ENCODE measurements at regions not wholly inside any gene's neighbourhood (a gene's known extent, or its start where the extent isn't known, plus 50 kb on each side); places are given as distances from the start of the nearest gene placed in this dataset.
"Not testable (repeated sequence)": the region's sequence is repeated elsewhere in the genome, so short reads cannot be mapped to it uniquely, and the experiment has no call there.

GRCh38 chr3:94500146-94500545 is 437.3 kb downstream of the NSUN3 start (continued):
- no peak for TF ChIP-seq CTCF (conservative IDR thresholded peaks at IDR 0.05; ENCODE audit: low read depth in 2 of 2)
- TF ChIP-seq STAT1 (IDR thresholded peaks at IDR 0.05; ENCODE audit: unreplicated experiment) = no peak
- no peak for TF ChIP-seq JUNB (IDR thresholded peaks at IDR 0.05; ENCODE audit: unreplicated experiment)
- no peak for TF ChIP-seq REST (IDR thresholded peaks at IDR 0.05; ENCODE audit: unreplicated experiment)
- TF ChIP-seq ETS1 (IDR thresholded peaks at IDR 0.05) = no peak
- no peak for TF ChIP-seq CREB1 (CRISPR knock-in tag; IDR thresholded peaks at IDR 0.05; ENCODE audit: low read depth)
- TF ChIP-seq ZNF331 (CRISPR knock-in tag; IDR thresholded peaks at IDR 0.05; ENCODE audit: low read depth) = no peak

- peaks cover 18% of the 10 kb centered on the region for H3K36me3 Mint-ChIP-seq (ENCODE audit: low read depth)
- not testable (repeated sequence) for H3K27me3 Mint-ChIP-seq (ENCODE audit: insufficient read depth, low read depth, poor library complexity); DNase-seq (ENCODE audit: low spot score); H3K27me3 ChIP-seq (ENCODE audit: insufficient read depth); H3K79me2 ChIP-seq (replicated peaks; ENCODE audit: insufficient read depth); H2AFZ ChIP-seq; H3K9me2 ChIP-seq (ENCODE audit: insufficient read depth); H3K27ac Mint-ChIP-seq; H3K4me1 ChIP-seq (ENCODE audit: insufficient read depth); H4K20me1 ChIP-seq (replicated peaks; ENCODE audit: insufficient read depth); H3K4me2 ChIP-seq; ATAC-seq; H3K4me3 Mint-ChIP-seq; H3K4me3 ChIP-seq; H3F3A ChIP-seq (replicated peaks; ENCODE audit: low read depth); H3K27ac ChIP-seq (ENCODE audit: low read depth); H3K4me1 Mint-ChIP-seq; H3K36me3 ChIP-seq (ENCODE audit: insufficient read depth)
- H3K9me3 Mint-ChIP-seq = peaks cover 21% of the 10 kb centered on the region
Measured at GRCh38 chr3:94507354-94507753, 444.5 kb downstream of the NSUN3 start.

GRCh38 chr3:94512876-94513275 is 450.0 kb downstream of the NSUN3 start:
- Histone ChIP-seq H3K9me2 (ENCODE audit: insufficient read depth) (no peaks in the 10 kb centered on the region), H3K27ac (ENCODE audit: low read depth) (no peak overlapping the region), H3K36me3 (ENCODE audit: insufficient read depth) (no peaks in the 10 kb centered on the region), H3K4me1 (ENCODE audit: insufficient read depth) (no peaks in the 10 kb centered on the region), H3K79me2 (replicated peaks; ENCODE audit: insufficient read depth) (no peaks in the 10 kb centered on the region), H4K20me1 (replicated peaks; ENCODE audit: insufficient read depth) (no peaks in the 10 kb centered on the region), H3F3A (replicated peaks; ENCODE audit: low read depth) (no peaks in the 10 kb centered on the region), H3K27me3 (ENCODE audit: insufficient read depth) (no peaks in the 10 kb centered on the region), H2AFZ (no peak overlapping the region), H3K4me3 (no peak overlapping the region), H3K4me2 (no peak overlapping the region)
- DNase-seq (ENCODE audit: low spot score) = no peak
- no peak overlapping the region for H3K27ac Mint-ChIP-seq
- H3K36me3 Mint-ChIP-seq (ENCODE audit: low read depth) = no peaks in the 10 kb centered on the region
- no peak for ATAC-seq
- H3K4me3 Mint-ChIP-seq = no peak overlapping the region
- H3K27me3 Mint-ChIP-seq (ENCODE audit: insufficient read depth, low read depth, poor library complexity) = no peaks in the 10 kb centered on the region
- H3K4me1 Mint-ChIP-seq = peaks cover 2% of the 10 kb centered on the region; the same call in 2 of the 3 replicates
- H3K9me3 Mint-ChIP-seq = no peaks in the 10 kb centered on the region
- TF ChIP-seq EZH2phosphoT487 (IDR thresholded peaks at IDR 0.05; ENCODE audit: unreplicated experiment) = no peak
- no peak for TF ChIP-seq CREB1 (CRISPR knock-in tag; IDR thresholded peaks at IDR 0.05; ENCODE audit: low read depth)
- TF ChIP-seq JUNB (IDR thresholded peaks at IDR 0.05; ENCODE audit: unreplicated experiment) = no peak
- TF ChIP-seq ZNF114 (CRISPR knock-in tag; IDR thresholded peaks at IDR 0.05) = no peak
- TF ChIP-seq POLR2AphosphoS5 (IDR thresholded peaks at IDR 0.05; ENCODE audit: low read depth) = no peak
- TF ChIP-seq CTCF (conservative IDR thresholded peaks at IDR 0.05; ENCODE audit: low read depth in 2 of 2) = no peak
- TF ChIP-seq ETS1 (IDR thresholded peaks at IDR 0.05) = no peak
- TF ChIP-seq STAT1 (IDR thresholded peaks at IDR 0.05; ENCODE audit: unreplicated experiment) = no peak

Data from GM23338 (cell line).